HG03103 (cell line): ENCODE measurements at regions not wholly inside any gene's neighbourhood (a gene's known extent, or its start where the extent isn't known, plus 50 kb on each side); places are given as distances from the start of the nearest gene placed in this dataset.
"Not testable (repeated sequence)": the region's sequence is repeated elsewhere in the genome, so short reads cannot be mapped to it uniquely, and the experiment has no call there.

Experiments used
- ATAC-seq: cut with Tn5 transposase; IDR thresholded peaks from one replicate; pipeline ENCODE4 v1.9.1; 2021; ENCODE audit warnings: low read depth; ENCODE audit not compliant: unreplicated experiment

- no peak for ATAC-seq
Measured at GRCh38 chr5:6084376-6084775, 294.0 kb downstream of the MED10 start.

- ATAC-seq, result no peak
Measured at GRCh38 chr5:6083311-6083978, 294.9 kb downstream of the MED10 start.

- ATAC-seq, result no peak
Measured at GRCh38 chr5:6082685-6083084, 295.7 kb downstream of the MED10 start.

- no peak for ATAC-seq
Measured at GRCh38 chr5:6081727-6082210, 296.6 kb downstream of the MED10 start.

GRCh38 chr5:6080930-6081726, 297.2 kb downstream of the MED10 start:
- no peak for ATAC-seq

- no peak for ATAC-seq
Measured at GRCh38 chr5:6080436-6080835, 297.9 kb downstream of the MED10 start.

GRCh38 chr5:6078881-6079280, 299.5 kb downstream of the MED10 start:
- no peak for ATAC-seq

GRCh38 chr5:6076341-6077239, 301.8 kb downstream of the MED10 start:
- ATAC-seq, result no peak

- not testable (repeated sequence) for ATAC-seq
Measured at GRCh38 chr5:6072488-6072887, 305.9 kb downstream of the MED10 start.

- no peak for ATAC-seq
Measured at GRCh38 chr5:6069496-6070185, 308.7 kb downstream of the MED10 start.

- no peak for ATAC-seq
Measured at GRCh38 chr5:6066016-6066415, 312.3 kb downstream of the MED10 start.

GRCh38 chr5:6059137-6059800, 319.1 kb downstream of the MED10 start:
- ATAC-seq, result no peak

GRCh38 chr5:6058055-6058715, 320.2 kb downstream of the MED10 start:
- ATAC-seq, result no peak

- ATAC-seq, result no peak
Measured at GRCh38 chr5:6056280-6056679, 322.1 kb downstream of the MED10 start.

- ATAC-seq, result no peak
Measured at GRCh38 chr5:6049662-6050061, 328.7 kb downstream of the MED10 start.

- ATAC-seq, result no peak
Measured at GRCh38 chr5:6048746-6049145, 329.6 kb downstream of the MED10 start.

- no peak for ATAC-seq
Measured at GRCh38 chr5:6046296-6046967, 331.9 kb downstream of the MED10 start.

- no peak for ATAC-seq
Measured at GRCh38 chr5:6043491-6044310, 334.6 kb downstream of the MED10 start.
